ENCODE measurements at regions not wholly inside any gene's neighbourhood (a gene's known extent, or its start where the extent isn't known, plus 50 kb on each side); places are given as distances from the start of the nearest gene placed in this dataset.

DNA sequence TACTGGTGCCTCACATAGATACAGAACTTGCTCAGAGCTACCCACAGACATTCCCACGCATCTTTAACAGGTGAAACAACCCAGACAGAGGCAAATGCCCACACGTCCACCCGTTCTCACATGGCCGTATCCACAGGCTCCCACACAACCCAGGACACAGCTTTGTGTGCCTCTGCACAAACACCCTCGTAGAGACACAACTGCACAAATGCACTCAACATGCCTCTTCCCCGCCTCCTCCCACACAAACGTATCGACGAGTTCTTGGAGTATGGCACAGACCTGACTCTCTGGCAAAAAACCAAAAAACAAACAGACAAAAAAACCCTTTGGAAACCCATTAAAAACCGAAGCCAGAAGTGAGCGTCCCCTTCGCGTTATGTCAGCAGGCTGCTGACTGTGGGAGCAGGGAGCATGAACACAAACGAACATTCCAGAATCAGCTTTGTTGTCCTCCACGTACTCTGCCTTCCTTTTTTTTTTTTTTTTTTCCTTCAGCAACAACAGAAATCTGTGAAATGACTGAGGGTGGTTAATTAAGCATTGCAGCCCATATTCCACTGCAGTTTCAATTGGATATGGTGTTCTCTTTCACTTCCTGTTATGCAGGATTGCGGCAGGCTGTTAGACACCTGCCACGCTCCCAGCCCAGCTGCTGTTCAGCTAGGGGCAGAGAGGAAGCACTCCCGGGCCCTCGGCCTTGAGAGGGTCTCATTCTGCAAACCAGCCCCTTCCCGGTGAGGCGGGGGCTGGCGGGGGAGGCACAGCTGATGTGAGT lies 313.7 kb downstream of the MAF start:
- Histone ChIP-seq H3K79me2 (ENCODE audit: control insufficient read depth, insufficient read depth, low read length) (no peaks in the 10 kb centered on the region), H3K27me3 (ENCODE audit: control insufficient read depth in 2 of 2, insufficient read depth in 2 of 2, low read length in 2 of 2) (peaks cover 21 to 36% of the 10 kb centered on the region in 2 experiments), H3K4me1 (replicated peaks in 1 of 2; ENCODE audit: control insufficient read depth in 2 of 2, insufficient read depth in 2 of 2, low read length in 2 of 2) (no peaks in the 10 kb centered on the region), H3K4me2 (ENCODE audit: insufficient read depth, low read length) (no peak overlapping the region), H3K9me3 (replicated peaks; ENCODE audit: control insufficient read depth, insufficient read depth, low read depth, low read length) (no peaks in the 10 kb centered on the region), H2AFZ (ENCODE audit: low read depth, low read length) (no peak overlapping the region), H4K20me1 (replicated peaks; ENCODE audit: control insufficient read depth, insufficient read depth, low read length) (peaks cover 4% of the 10 kb centered on the region; the same call in 1 of the 2 replicates), H3K9ac (ENCODE audit: insufficient read depth in 1 of 2, low read depth in 2 of 2, low read length in 2 of 2) (no peak overlapping the region), H3K9me1 (ENCODE audit: control insufficient read depth, insufficient read depth, low read length) (no peaks in the 10 kb centered on the region), H3K4me3 (no peak overlapping the region), H3K36me3 (ENCODE audit: control insufficient read depth, insufficient read depth, low read length) (no peaks in the 10 kb centered on the region), H3K27ac (ENCODE audit: extremely low read depth, low read depth, low read length) (no peak overlapping the region)
- under 1% methylated on average over 21 of the region's 22 CpGs for WGBS (ENCODE audit: insufficient coverage, low coverage, missing lambda C conversion rate)
- DNase-seq (ENCODE audit: extremely low read depth in 1 of 4, low spot score in 3 of 4): no peak
- CTCF ChIA-PET (ENCODE audit: low intra/inter-chr PET ratio): no interaction called here
- no peak for ATAC-seq
- TF ChIP-seq POU5F1 (IDR thresholded peaks at IDR 0.05; ENCODE audit: borderline replicate concordance, low read depth, low read length, partially characterized antibody): no peak
- TF ChIP-seq CTBP1 (IDR thresholded peaks at IDR 0.05; ENCODE audit: borderline replicate concordance): no peak
- no peak for TF ChIP-seq TAF7 (tag; IDR thresholded peaks at IDR 0.05)
- no peak for TF ChIP-seq HMGN3 (IDR thresholded peaks at IDR 0.05; ENCODE audit: borderline replicate concordance, extremely low read depth, insufficient read length, low read depth, low read length)
- TF ChIP-seq CBX1 (IDR thresholded peaks at IDR 0.05; ENCODE audit: low read depth): no peak
- TF ChIP-seq CREM (IDR thresholded peaks at IDR 0.05; ENCODE audit: low read depth): no peak
- no peak for TF ChIP-seq PHB2 (IDR thresholded peaks at IDR 0.05; ENCODE audit: low read depth)
- no peak for TF ChIP-seq HDAC1 (IDR thresholded peaks at IDR 0.05)
- TF ChIP-seq, protein P1, sequence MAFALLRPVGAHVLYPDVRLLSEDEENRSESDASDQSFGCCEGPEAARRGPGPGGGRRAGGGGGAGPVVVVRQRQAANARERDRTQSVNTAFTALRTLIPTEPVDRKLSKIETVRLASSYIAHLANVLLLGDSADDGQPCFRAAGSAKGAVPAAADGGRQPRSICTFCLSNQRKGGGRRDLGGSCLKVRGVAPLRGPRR (CRISPR knock-in tag; IDR thresholded peaks at IDR 0.05): no peak
- TF ChIP-seq KLF13 (tag; IDR thresholded peaks at IDR 0.05; ENCODE audit: borderline replicate concordance, low read depth): no peak
- TF ChIP-seq, protein P2, sequence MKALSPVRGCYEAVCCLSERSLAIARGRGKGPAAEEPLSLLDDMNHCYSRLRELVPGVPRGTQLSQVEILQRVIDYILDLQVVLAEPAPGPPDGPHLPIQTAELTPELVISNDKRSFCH (CRISPR knock-in tag; IDR thresholded peaks at IDR 0.05): no peak
- TF ChIP-seq, protein P2 (tag; IDR thresholded peaks at IDR 0.05): no peak
- TF ChIP-seq PHF21A (IDR thresholded peaks at IDR 0.05; ENCODE audit: borderline replicate concordance, low read depth): no peak
- no peak for TF ChIP-seq ZNF311 (CRISPR knock-in tag; IDR thresholded peaks at IDR 0.05)
- TF ChIP-seq MBD2 (IDR thresholded peaks at IDR 0.05; ENCODE audit: borderline replicate concordance, low read depth): no peak
- in situ Hi-C loops (cut with MboI): no loop called here
- intact Hi-C loops (cut with micrococcal nuclease): no loop called here
- BruUV-seq (replicated peaks): no TSS peak
- POLR2A ChIA-PET: interaction anchor here (0.7 kb wide), 1 partner anchor 16 kb away, joined by 3 read pairs; no protein-coding TSS in a partner anchor
- no peak for FAIRE-seq
